WTC11 (cell line): ENCODE measurements at regions not wholly inside any gene's neighbourhood (a gene's known extent, or its start where the extent isn't known, plus 50 kb on each side); places are given as distances from the start of the nearest gene placed in this dataset.

Experiments
- ATAC-seq: fragments of 200-7000 bp; cut with Tn5 transposase; 2 replicates; pipeline ENCODE4 v1.10.0; 2021; ENCODE audit warnings: mild to moderate bottlenecking, moderate library complexity
- CTCF ChIA-PET: fragments of 300-600 bp; sonication (Branson Sonifier 250); formaldehyde crosslinking; loops from one replicate; lab custom pipeline; 2021; ENCODE audit warnings: antibody characterized with exemption; lab: Charles Lee
- POLR2A ChIA-PET: fragments of 350-600 bp; sonication (Branson Sonifier 250); formaldehyde crosslinking; loops from one replicate; lab custom pipeline; 2021; ENCODE audit warnings: antibody characterized with exemption; lab: Charles Lee
- DNase-seq: peaks from one replicate; pipeline ENCODE4 v3.0.0; 2021; ENCODE audit warnings: low spot score
- H3K27ac Mint-ChIP-seq: 2 replicates; pipeline ENCODE4 v1.8.0; 2021; ENCODE audit warnings: mixed read lengths
- H3K27me3 Mint-ChIP-seq: 2 replicates; pipeline ENCODE4 v1.8.0; 2021; ENCODE audit warnings: low read depth, mild to moderate bottlenecking, moderate library complexity, mixed read lengths
- H3K36me3 Mint-ChIP-seq: 2 replicates; pipeline ENCODE4 v1.8.0; 2021; ENCODE audit warnings: mixed read lengths
- H3K4me1 Mint-ChIP-seq: 2 replicates; pipeline ENCODE4 v1.8.0; 2022; ENCODE audit warnings: mixed read lengths
- H3K4me3 Mint-ChIP-seq: 2 replicates; pipeline ENCODE4 v1.8.0; 2021; ENCODE audit warnings: mild to moderate bottlenecking, moderate library complexity, mixed read lengths
- H3K9me3 Mint-ChIP-seq: 2 replicates; pipeline ENCODE4 v1.8.0; 2021; ENCODE audit warnings: mixed read lengths
- AFF4 ChIP-seq: sonication (generic); formaldehyde crosslinking; IDR thresholded peaks from 2 replicates; pipeline ENCODE4 v1.8.1; 2023; ENCODE audit warnings: mild to moderate bottlenecking, missing genetic modification reagents, borderline replicate concordance
- AR ChIP-seq: fragments of 250-450 bp; sonication (Bioruptor Pico); IDR thresholded peaks from 2 replicates; pipeline ENCODE4 v1.9.0; 2021; ENCODE audit warnings: mild to moderate bottlenecking
- CREM ChIP-seq: sonication (generic); formaldehyde crosslinking; IDR thresholded peaks from 2 replicates; pipeline ENCODE4 v1.8.1; 2022; ENCODE audit warnings: mild to moderate bottlenecking, missing genetic modification reagents, moderate library complexity
- E2F1 ChIP-seq: sonication (generic); formaldehyde crosslinking; IDR thresholded peaks from 2 replicates; pipeline ENCODE4 v1.8.0; 2022; ENCODE audit warnings: mild to moderate bottlenecking, missing genetic modification reagents
- E2F4 ChIP-seq: sonication (generic); formaldehyde crosslinking; IDR thresholded peaks from 2 replicates; pipeline ENCODE4 v1.8.1; 2022; ENCODE audit warnings: low read depth, mild to moderate bottlenecking, moderate library complexity, missing genetic modification reagents, borderline replicate concordance
- FOXJ3 ChIP-seq: sonication (generic); formaldehyde crosslinking; IDR thresholded peaks from 2 replicates; pipeline ENCODE4 v1.9.0; 2021; ENCODE audit warnings: missing genetic modification reagents, mild to moderate bottlenecking, borderline replicate concordance
- GRHL2 ChIP-seq: fragments of 250-450 bp; sonication (Bioruptor Pico); IDR thresholded peaks from 2 replicates; pipeline ENCODE4 v1.8.0; 2022; ENCODE audit warnings: mild to moderate bottlenecking, moderate library complexity; ENCODE audit not compliant: insufficient replicate concordance, severe bottlenecking
- GTF2I ChIP-seq: fragments of 250-450 bp; sonication (Bioruptor Pico); conservative IDR thresholded peaks from 2 replicates; pipeline ENCODE4 v1.4.0; 2021; ENCODE audit warnings: mild to moderate bottlenecking
- JAZF1 ChIP-seq: fragments of 250-450 bp; sonication (Bioruptor Pico); IDR thresholded peaks from 2 replicates; pipeline ENCODE4 v1.9.0; 2021; ENCODE audit warnings: moderate library complexity, mild to moderate bottlenecking, inconsistent platforms
- MAX ChIP-seq: sonication (generic); formaldehyde crosslinking; IDR thresholded peaks from 2 replicates; pipeline ENCODE4 v1.8.0; 2022; ENCODE audit warnings: mild to moderate bottlenecking, missing genetic modification reagents
- NFE2L1 ChIP-seq: sonication (generic); formaldehyde crosslinking; IDR thresholded peaks from 2 replicates; pipeline ENCODE4 v1.8.1; 2023; ENCODE audit warnings: missing genetic modification reagents
- NR3C1 ChIP-seq: sonication (generic); formaldehyde crosslinking; conservative IDR thresholded peaks from 2 replicates; pipeline ENCODE4 v1.8.1; 2023; ENCODE audit warnings: low read depth, mild to moderate bottlenecking, missing genetic modification reagents
- OVOL2 ChIP-seq: fragments of 250-450 bp; sonication (Bioruptor Pico); IDR thresholded peaks from 2 replicates; pipeline ENCODE4 v1.9.0; 2021; ENCODE audit warnings: mild to moderate bottlenecking, borderline replicate concordance
- RORB ChIP-seq: fragments of 250-450 bp; sonication (Bioruptor Pico); IDR thresholded peaks from 2 replicates; pipeline ENCODE4 v1.9.0; 2021; ENCODE audit warnings: mild to moderate bottlenecking
- SMAD3 ChIP-seq: sonication (generic); formaldehyde crosslinking; IDR thresholded peaks from 2 replicates; pipeline ENCODE4 v1.8.0; 2022; ENCODE audit warnings: missing genetic modification reagents, mild to moderate bottlenecking, borderline replicate concordance
- TEAD1 ChIP-seq: sonication (generic); formaldehyde crosslinking; IDR thresholded peaks from 2 replicates; pipeline ENCODE4 v1.8.0; 2022; ENCODE audit warnings: mild to moderate bottlenecking, missing genetic modification reagents
- USF1 ChIP-seq: sonication (generic); formaldehyde crosslinking; IDR thresholded peaks from 2 replicates; pipeline ENCODE4 v1.8.0; 2022; ENCODE audit warnings: mild to moderate bottlenecking, missing genetic modification reagents
- ZNF416 ChIP-seq: fragments of 250-450 bp; sonication (Bioruptor Pico); IDR thresholded peaks from 2 replicates; pipeline ENCODE4 v1.9.0; 2021; ENCODE audit warnings: mild to moderate bottlenecking, inconsistent platforms
- ZNF423 ChIP-seq: fragments of 250-450 bp; sonication (Bioruptor Pico); IDR thresholded peaks from 2 replicates; pipeline ENCODE4 v2.1.2; 2022; ENCODE audit warnings: mild to moderate bottlenecking, moderate library complexity
- ZNF425 ChIP-seq: fragments of 250-450 bp; sonication (Bioruptor Pico); conservative IDR thresholded peaks from 2 replicates; pipeline ENCODE4 v1.9.0; 2021; ENCODE audit warnings: mild to moderate bottlenecking

GRCh38 chr10:10787586-10787985 is 230.1 kb upstream of the CELF2 start (continued):
- no peak for TF ChIP-seq GRHL2 (CRISPR knock-in tag)
- no peak for TF ChIP-seq GTF2I (CRISPR knock-in tag)
- no peak for TF ChIP-seq AR

- ChIA-PET POLR2A (no interaction called here), CTCF (no interaction called here)
- Mint-ChIP-seq H3K36me3 (peaks cover 10% of the 10 kb centered on the region), H3K4me3 (no peak overlapping the region), H3K9me3 (peaks cover 19% of the 10 kb centered on the region), H3K4me1 (peaks cover 32% of the 10 kb centered on the region), H3K27me3 (no peaks in the 10 kb centered on the region), H3K27ac (no peak overlapping the region)
- DNase-seq, result no peak
- no peak for TF ChIP-seq NFE2L1
- no peak for TF ChIP-seq ZNF425 (CRISPR knock-in tag)
- no peak for TF ChIP-seq JAZF1
- no peak for TF ChIP-seq E2F4 (CRISPR knock-in tag)
- no peak for TF ChIP-seq SMAD3 (CRISPR knock-in tag)
- TF ChIP-seq AFF4 (CRISPR knock-in tag), result no peak
- no peak for TF ChIP-seq CREM (CRISPR knock-in tag)
- no peak for TF ChIP-seq ZNF416 (CRISPR knock-in tag)
- TF ChIP-seq NR3C1 (CRISPR knock-in tag), result no peak
- no peak for TF ChIP-seq RORB
- no peak for TF ChIP-seq ZNF423 (CRISPR knock-in tag)
- no peak for TF ChIP-seq MAX (CRISPR knock-in tag)
- no peak for TF ChIP-seq E2F1 (CRISPR knock-in tag)
- TF ChIP-seq OVOL2 (CRISPR knock-in tag), result no peak
- TF ChIP-seq USF1 (CRISPR knock-in tag), result no peak
- no peak for TF ChIP-seq TEAD1
- no peak for TF ChIP-seq FOXJ3 (CRISPR knock-in tag)
- ATAC-seq, result peak; percentile 41; the same call in 1 of the 2 replicates
Measured at GRCh38 chr10:10788761-10789160, 228.9 kb upstream of the CELF2 start.
